Spleen (tissue), 11 donors: ENCODE measurements at regions not wholly inside any gene's neighbourhood (a gene's known extent, or its start where the extent isn't known, plus 50 kb on each side); places are given as distances from the start of the nearest gene placed in this dataset.

ENCODE experiments used
- DNase-seq: peaks from one replicate; pipeline ENCODE4 v3.0.0-alpha.2; 2020
- H3K27ac ChIP-seq, 8 donors: fragments of 200-600 bp; sonication (generic) in 7 of 8; 1 replicate in 4 of 8; 2 replicates in 4 of 8; pipeline versions ENCODE4 v1.5.0 to v1.8.0; 2016 to 2021; ENCODE audit warnings: inconsistent platforms in 4 of 8, mild to moderate bottlenecking in 4 of 8, moderate library complexity in 1 of 8
- H3K27me3 ChIP-seq, 7 donors: fragments of 200-600 bp; sonication (generic) in 6 of 7; replicated peaks in 1 of 7; 1 replicate in 4 of 7; 2 replicates in 3 of 7; pipeline versions ENCODE4 v1.5.0 to v1.8.0; 2016 to 2021; ENCODE audit warnings: inconsistent platforms in 3 of 7, mild to moderate bottlenecking in 1 of 7
- H3K36me3 ChIP-seq, 6 donors: fragments of 200-600 bp; sonication (generic) in 5 of 6; 1 replicate in 4 of 6; 2 replicates in 2 of 6; pipeline versions ENCODE4 v1.5.0 to v1.8.0; 2016 to 2021; ENCODE audit warnings: inconsistent platforms in 2 of 6
- H3K4me1 ChIP-seq, 6 donors: fragments of 200-600 bp; sonication (generic) in 5 of 6; 1 replicate in 3 of 6; 2 replicates in 3 of 6; pipeline versions ENCODE4 v1.5.0 to v1.8.0; 2016 to 2021; ENCODE audit warnings: inconsistent platforms in 3 of 6
- H3K4me3 ChIP-seq, 8 donors: fragments of 200-600 bp; sonication (generic) in 7 of 8; 1 replicate in 4 of 8; 2 replicates in 4 of 8; pipeline versions ENCODE4 v1.5.0 to v1.8.0; 2016 to 2021; ENCODE audit warnings: inconsistent platforms in 4 of 8, mild to moderate bottlenecking in 4 of 8, moderate library complexity in 2 of 8
- H3K9me3 ChIP-seq, 8 donors: fragments of 200-600 bp; sonication (generic) in 7 of 8; 1 replicate in 4 of 8; 2 replicates in 4 of 8; pipeline versions ENCODE4 v1.5.0 to v1.8.0; 2016 to 2021; ENCODE audit warnings: inconsistent platforms in 4 of 8
- CTCF ChIP-seq, 11 experiments: fragments of 200-600 bp in 7 of 11; fragments of 450-650 bp in 4 of 11; sonication (generic) in 4 of 11; IDR thresholded peaks in 8 of 11; conservative IDR thresholded peaks in 3 of 11; 1 replicate in 7 of 11; 2 replicates in 4 of 11; pipeline versions ENCODE4 v1.4.0 to v1.8.0; 2016 to 2021; ENCODE audit warnings: antibody characterized with exemption in 11 of 11, inconsistent platforms in 4 of 11, mild to moderate bottlenecking in 1 of 11
- POLR2A ChIP-seq, 3 donors: fragments of 450-650 bp; IDR thresholded peaks; one replicate each; pipeline ENCODE4 v1.5.1; 2017; ENCODE audit warnings: antibody characterized with exemption in 3 of 3, mild to moderate bottlenecking in 1 of 3
- POLR2AphosphoS5 ChIP-seq, 3 donors: sonication (generic); formaldehyde crosslinking; IDR thresholded peaks; one replicate each; pipeline ENCODE4 v1.5.1; 2017; ENCODE audit warnings: antibody characterized with exemption in 3 of 3
- WGBS, 5 donors: extraction: QIAGEN DNeasy Blood & Tissue Kit in 3 of 5; methylation state at CpG; one replicate each; pipeline versions ENCODE4 v1.1.5 to v1.1.7; 2013 to 2018; 5-methylcytosine and 5-hydroxymethylcytosine counted together
- intact Hi-C: fragments of 100-400 bp; cut with DNase I; formaldehyde crosslinking; loops from one replicate; pipeline ENCODE4 v1.15.0; 2023; ENCODE audit warnings: low total_unique reads
- donor health status: healthy with polysubstance abuse.
- donor health status: DM: no; HTN: no; CAD: no; lungs with moderate emphysema.
- donor health status: DM: no; HTN: no; CAD: no.
- donor health status: Bipolar disorder and iron deficiency.
- donor health status: healthy.
- donor health status: DM: no; HTN: no; CAD: no.
- donor health status: DM: yes; HTN: yes; CAD: no.

- no peak overlapping the region for H3K4me3 ChIP-seq
- intact Hi-C loops: no loop called here
- no peaks in the 10 kb centered on the region for H3K9me3 ChIP-seq
- no peak for TF ChIP-seq CTCF (IDR thresholded peaks at IDR 0.05 in 8 of 11, conservative IDR thresholded peaks at IDR 0.05 in 3 of 11)
- no peak for TF ChIP-seq POLR2AphosphoS5 (IDR thresholded peaks at IDR 0.05)
- no peak for TF ChIP-seq POLR2A (IDR thresholded peaks at IDR 0.05)
- no peak for DNase-seq
- no peak overlapping the region for H3K27ac ChIP-seq
- no peaks in the 10 kb centered on the region for H3K27me3 ChIP-seq
- H3K36me3 ChIP-seq: no peaks in the 10 kb centered on the region
- H3K4me1 ChIP-seq: no peaks in the 10 kb centered on the region
Measured at GRCh38 chr5:125281667-125282066, 535.2 kb upstream of the ZNF608 start.

- Histone ChIP-seq H3K9me3 (no peaks in the 10 kb centered on the region), H3K4me1 (no peaks in the 10 kb centered on the region), H3K27ac (no peak overlapping the region), H3K4me3 (no peak overlapping the region), H3K27me3 (no peaks in the 10 kb centered on the region), H3K36me3 (no peaks in the 10 kb centered on the region)
- DNase-seq: no peak
- intact Hi-C loops: no loop called here
- TF ChIP-seq CTCF (IDR thresholded peaks at IDR 0.05 in 8 of 11, conservative IDR thresholded peaks at IDR 0.05 in 3 of 11) (no peak), POLR2AphosphoS5 (IDR thresholded peaks at IDR 0.05) (no peak), POLR2A (IDR thresholded peaks at IDR 0.05) (no peak)
- 78 to 96% (median 82%) methylated on average over 2 of the region's 2 CpGs for WGBS, 5 donors
Measured at GRCh38 chr5:125283372-125283771, 536.9 kb upstream of the ZNF608 start.

- WGBS, 5 donors: 89 to 96% (median 93%) methylated on average over 4 of the region's 4 CpGs
- H3K9me3 ChIP-seq: no peaks in the 10 kb centered on the region
Measured at GRCh38 chr5:125286271-125286670, 539.8 kb upstream of the ZNF608 start.

GRCh38 chr5:125289606-125290005, 543.2 kb upstream of the ZNF608 start:
- no peaks in the 10 kb centered on the region for H3K27me3 ChIP-seq
- H3K27ac ChIP-seq: no peak overlapping the region
- H3K4me1 ChIP-seq: no peaks in the 10 kb centered on the region
- no peaks in the 10 kb centered on the region for H3K9me3 ChIP-seq
- DNase-seq: no peak
- TF ChIP-seq CTCF (IDR thresholded peaks at IDR 0.05 in 8 of 11, conservative IDR thresholded peaks at IDR 0.05 in 3 of 11) (no peak), POLR2AphosphoS5 (IDR thresholded peaks at IDR 0.05) (no peak), POLR2A (IDR thresholded peaks at IDR 0.05) (no peak)
- intact Hi-C loops: no loop called here
- H3K36me3 ChIP-seq: no peaks in the 10 kb centered on the region
- no peak overlapping the region for H3K4me3 ChIP-seq

More at GRCh38 chr5:125286271-125286670, 539.8 kb upstream of the ZNF608 start:
- intact Hi-C loops: no loop called here
- no peaks in the 10 kb centered on the region for H3K4me1 ChIP-seq
- H3K4me3 ChIP-seq: no peak overlapping the region
- TF ChIP-seq CTCF (IDR thresholded peaks at IDR 0.05 in 8 of 11, conservative IDR thresholded peaks at IDR 0.05 in 3 of 11): no peak
- no peak for TF ChIP-seq POLR2AphosphoS5 (IDR thresholded peaks at IDR 0.05)
- TF ChIP-seq POLR2A (IDR thresholded peaks at IDR 0.05): no peak
- DNase-seq: no peak
- H3K36me3 ChIP-seq: no peaks in the 10 kb centered on the region
- no peak overlapping the region for H3K27ac ChIP-seq
- no peaks in the 10 kb centered on the region for H3K27me3 ChIP-seq
